ENCODE measurements at regions not wholly inside any gene's neighbourhood (a gene's known extent, or its start where the extent isn't known, plus 50 kb on each side); places are given as distances from the start of the nearest gene placed in this dataset.
"Not testable (repeated sequence)": the region's sequence is repeated elsewhere in the genome, so short reads cannot be mapped to it uniquely, and the experiment has no call there.

GRCh38 chr15:24435075-24435820 is 240.3 kb upstream of the NPAP1 start:
- H3K4me1 ChIP-seq (ENCODE audit: insufficient read depth, low read length); BruUV-seq (replicated peaks); POLR2A ChIA-PET (ENCODE audit: unreplicated experiment); H3K79me2 ChIP-seq (ENCODE audit: low read length); H3K27ac ChIP-seq (ENCODE audit: low read length); H3K9ac ChIP-seq (ENCODE audit: low read length); H3K4me3 ChIP-seq (ENCODE audit: low read length); H3K4me2 ChIP-seq (ENCODE audit: low read length); H3K36me3 ChIP-seq (ENCODE audit: low read depth, low read length); DNase-seq; H3K9me2 ChIP-seq (replicated peaks; ENCODE audit: low read length); CTCF ChIA-PET; H3F3A ChIP-seq (ENCODE audit: low read length, unreplicated experiment); H3K27me3 ChIP-seq (ENCODE audit: low read length); H3K9me3 ChIP-seq (ENCODE audit: low read length); ATAC-seq; intact Hi-C loops (cut with micrococcal nuclease); H4K20me1 ChIP-seq (ENCODE audit: low read length); H2AFZ ChIP-seq (ENCODE audit: low read length): not testable (repeated sequence)

GRCh38 chr15:24437270-24437669 is 238.3 kb upstream of the NPAP1 start:
- H3K4me1 ChIP-seq (ENCODE audit: insufficient read depth, low read length); H2AFZ ChIP-seq (ENCODE audit: low read length); H4K20me1 ChIP-seq (ENCODE audit: low read length); POLR2A ChIA-PET (ENCODE audit: unreplicated experiment); H3K9me2 ChIP-seq (replicated peaks; ENCODE audit: low read length); H3K79me2 ChIP-seq (ENCODE audit: low read length); H3K36me3 ChIP-seq (ENCODE audit: low read depth, low read length); H3K4me2 ChIP-seq (ENCODE audit: low read length); CTCF ChIA-PET; DNase-seq; BruUV-seq (replicated peaks); ATAC-seq; intact Hi-C loops (cut with micrococcal nuclease); H3K9ac ChIP-seq (ENCODE audit: low read length); H3F3A ChIP-seq (ENCODE audit: low read length, unreplicated experiment); H3K4me3 ChIP-seq (ENCODE audit: low read length); H3K9me3 ChIP-seq (ENCODE audit: low read length); H3K27ac ChIP-seq (ENCODE audit: low read length); H3K27me3 ChIP-seq (ENCODE audit: low read length): not testable (repeated sequence)

GRCh38 chr15:24437735-24438134 is 237.8 kb upstream of the NPAP1 start:
- H2AFZ ChIP-seq (ENCODE audit: low read length); intact Hi-C loops (cut with micrococcal nuclease); POLR2A ChIA-PET (ENCODE audit: unreplicated experiment); H3K9ac ChIP-seq (ENCODE audit: low read length); H3K4me3 ChIP-seq (ENCODE audit: low read length); H3K4me1 ChIP-seq (ENCODE audit: insufficient read depth, low read length); H3K9me3 ChIP-seq (ENCODE audit: low read length); H3K27me3 ChIP-seq (ENCODE audit: low read length); H3K4me2 ChIP-seq (ENCODE audit: low read length); H3K79me2 ChIP-seq (ENCODE audit: low read length); DNase-seq; H3F3A ChIP-seq (ENCODE audit: low read length, unreplicated experiment); H3K27ac ChIP-seq (ENCODE audit: low read length); H4K20me1 ChIP-seq (ENCODE audit: low read length); CTCF ChIA-PET; H3K9me2 ChIP-seq (replicated peaks; ENCODE audit: low read length); ATAC-seq; H3K36me3 ChIP-seq (ENCODE audit: low read depth, low read length); BruUV-seq (replicated peaks): not testable (repeated sequence)

GRCh38 chr15:24477107-24478025 is 198.2 kb upstream of the NPAP1 start:
- not testable (repeated sequence) for ATAC-seq

GRCh38 chr15:24485885-24486567 is 189.5 kb upstream of the NPAP1 start:
- intact Hi-C loops (cut with micrococcal nuclease); H2AFZ ChIP-seq (ENCODE audit: low read length); H4K20me1 ChIP-seq (ENCODE audit: low read length); H3K79me2 ChIP-seq (ENCODE audit: low read length); H3F3A ChIP-seq (ENCODE audit: low read length, unreplicated experiment); H3K36me3 ChIP-seq (ENCODE audit: low read depth, low read length); CTCF ChIA-PET; DNase-seq; H3K27ac ChIP-seq (ENCODE audit: low read length); H3K9me2 ChIP-seq (replicated peaks; ENCODE audit: low read length); H3K27me3 ChIP-seq (ENCODE audit: low read length); ATAC-seq; H3K9ac ChIP-seq (ENCODE audit: low read length); BruUV-seq (replicated peaks); H3K4me2 ChIP-seq (ENCODE audit: low read length); H3K4me1 ChIP-seq (ENCODE audit: insufficient read depth, low read length); H3K4me3 ChIP-seq (ENCODE audit: low read length); POLR2A ChIA-PET (ENCODE audit: unreplicated experiment); H3K9me3 ChIP-seq (ENCODE audit: low read length): not testable (repeated sequence)

More at GRCh38 chr15:24477107-24478025, 198.2 kb upstream of the NPAP1 start:
- H3K9me2 ChIP-seq (replicated peaks; ENCODE audit: low read length); DNase-seq; H3K79me2 ChIP-seq (ENCODE audit: low read length); CTCF ChIA-PET; H3K4me2 ChIP-seq (ENCODE audit: low read length); H3K27ac ChIP-seq (ENCODE audit: low read length); H3K4me3 ChIP-seq (ENCODE audit: low read length); intact Hi-C loops (cut with micrococcal nuclease); H2AFZ ChIP-seq (ENCODE audit: low read length); H3K9me3 ChIP-seq (ENCODE audit: low read length); H3K27me3 ChIP-seq (ENCODE audit: low read length); H3F3A ChIP-seq (ENCODE audit: low read length, unreplicated experiment); POLR2A ChIA-PET (ENCODE audit: unreplicated experiment); H3K4me1 ChIP-seq (ENCODE audit: insufficient read depth, low read length); H3K36me3 ChIP-seq (ENCODE audit: low read depth, low read length); H3K9ac ChIP-seq (ENCODE audit: low read length); H4K20me1 ChIP-seq (ENCODE audit: low read length); BruUV-seq (replicated peaks): not testable (repeated sequence)

- H4K20me1 ChIP-seq (ENCODE audit: low read length); H2AFZ ChIP-seq (ENCODE audit: low read length); H3K9me3 ChIP-seq (ENCODE audit: low read length); H3F3A ChIP-seq (ENCODE audit: low read length, unreplicated experiment); H3K4me1 ChIP-seq (ENCODE audit: insufficient read depth, low read length); BruUV-seq (replicated peaks); CTCF ChIA-PET; ATAC-seq; H3K9ac ChIP-seq (ENCODE audit: low read length); H3K79me2 ChIP-seq (ENCODE audit: low read length); H3K36me3 ChIP-seq (ENCODE audit: low read depth, low read length); H3K4me3 ChIP-seq (ENCODE audit: low read length); POLR2A ChIA-PET (ENCODE audit: unreplicated experiment); H3K9me2 ChIP-seq (replicated peaks; ENCODE audit: low read length); DNase-seq; H3K27me3 ChIP-seq (ENCODE audit: low read length); H3K4me2 ChIP-seq (ENCODE audit: low read length); intact Hi-C loops (cut with micrococcal nuclease); H3K27ac ChIP-seq (ENCODE audit: low read length): not testable (repeated sequence)
Measured at GRCh38 chr15:24488164-24488907, 187.2 kb upstream of the NPAP1 start.
